WERI-Rb-1 (cell line): ENCODE measurements at regions not wholly inside any gene's neighbourhood (a gene's known extent, or its start where the extent isn't known, plus 50 kb on each side); places are given as distances from the start of the nearest gene placed in this dataset.

Experiments
- DNase-seq: peaks from one replicate; pipeline ENCODE4 v3.0.0-alpha.2; 2020
- H3K27ac ChIP-seq: fragments of 250-450 bp; sonication (Bioruptor Pico); 2 replicates; pipeline ENCODE4 v1.5.1; 2020; ENCODE audit warnings: mild to moderate bottlenecking, moderate library complexity
- H3K27me3 ChIP-seq: fragments of 250-450 bp; sonication (Bioruptor Pico); 2 replicates; pipeline ENCODE4 v1.5.1; 2021; ENCODE audit warnings: mild to moderate bottlenecking, low read depth, moderate library complexity; ENCODE audit not compliant: insufficient read depth, severe bottlenecking
- H3K36me3 ChIP-seq: fragments of 250-450 bp; sonication (Bioruptor Pico); 2 replicates; pipeline ENCODE4 v1.5.1; 2020; ENCODE audit warnings: mild to moderate bottlenecking, moderate library complexity
- H3K4me3 ChIP-seq: 2 replicates; pipeline ENCODE4 v1.5.1; 2011; ENCODE audit warnings: low read depth, mild to moderate bottlenecking, control low read depth, low read length
- H3K9me3 ChIP-seq: fragments of 250-450 bp; sonication (Bioruptor Pico); 2 replicates; pipeline ENCODE4 v1.5.1; 2021; ENCODE audit warnings: mild to moderate bottlenecking, moderate library complexity; ENCODE audit not compliant: severe bottlenecking
- CTCF ChIP-seq: IDR thresholded peaks from 2 replicates; pipeline ENCODE4 v1.5.1; 2011; ENCODE audit warnings: low read depth, mild to moderate bottlenecking, control low read depth, inconsistent platforms, low read length

- DNase-seq: no peak
- Histone ChIP-seq H3K36me3 (no peaks in the 10 kb centered on the region), H3K4me3 (no peak overlapping the region), H3K9me3 (no peaks in the 10 kb centered on the region), H3K27ac (no peak overlapping the region), H3K27me3 (no peaks in the 10 kb centered on the region)
- no peak for TF ChIP-seq CTCF
Observed at GRCh38 chr22:49650336-49651241, 177.1 kb downstream of the BRD1 start.

GRCh38 chr22:49649166-49650068, 178.3 kb downstream of the BRD1 start:
- H3K27ac ChIP-seq: no peak overlapping the region

GRCh38 chr22:49648053-49648452, 179.6 kb downstream of the BRD1 start:
- Histone ChIP-seq H3K36me3 (no peaks in the 10 kb centered on the region), H3K27ac (no peak overlapping the region), H3K27me3 (no peaks in the 10 kb centered on the region), H3K4me3 (no peak overlapping the region), H3K9me3 (no peaks in the 10 kb centered on the region)
- no peak for TF ChIP-seq CTCF
- no peak for DNase-seq

More at GRCh38 chr22:49649166-49650068, 178.3 kb downstream of the BRD1 start:
- Histone ChIP-seq H3K27me3 (no peaks in the 10 kb centered on the region), H3K9me3 (no peaks in the 10 kb centered on the region), H3K36me3 (no peaks in the 10 kb centered on the region), H3K4me3 (no peak overlapping the region)
- no peak for DNase-seq
- no peak for TF ChIP-seq CTCF

- Histone ChIP-seq H3K4me3 (no peak overlapping the region), H3K27me3 (no peaks in the 10 kb centered on the region), H3K9me3 (no peaks in the 10 kb centered on the region), H3K36me3 (no peaks in the 10 kb centered on the region), H3K27ac (no peak overlapping the region)
- no peak for TF ChIP-seq CTCF
- DNase-seq: no peak
Observed at GRCh38 chr22:49647627-49648026, 180.0 kb downstream of the BRD1 start.

GRCh38 chr22:49646876-49647275, 180.8 kb downstream of the BRD1 start:
- H3K4me3 ChIP-seq: no peak overlapping the region
- no peaks in the 10 kb centered on the region for H3K27me3 ChIP-seq
- H3K9me3 ChIP-seq: no peaks in the 10 kb centered on the region
- no peaks in the 10 kb centered on the region for H3K36me3 ChIP-seq
- no peak for TF ChIP-seq CTCF
- H3K27ac ChIP-seq: no peak overlapping the region
- DNase-seq: no peak
